Stimulated activated CD4-positive, alpha-beta T cell treated with anti-CD3 and anti-CD28 coated beads, Interleukin-2, amount 100 ng/mL, for 24 hours (primary cell): ENCODE measurements at regions not wholly inside any gene's neighbourhood (a gene's known extent, or its start where the extent isn't known, plus 50 kb on each side); places are given as distances from the start of the nearest gene placed in this dataset.
"Not testable (repeated sequence)": the region's sequence is repeated elsewhere in the genome, so short reads cannot be mapped to it uniquely, and the experiment has no call there.

ENCODE experiments used
- DNase-seq, 2 donors: peaks; one replicate each; pipeline ENCODE4 v3.0.0-alpha.2; 2020

DNA sequence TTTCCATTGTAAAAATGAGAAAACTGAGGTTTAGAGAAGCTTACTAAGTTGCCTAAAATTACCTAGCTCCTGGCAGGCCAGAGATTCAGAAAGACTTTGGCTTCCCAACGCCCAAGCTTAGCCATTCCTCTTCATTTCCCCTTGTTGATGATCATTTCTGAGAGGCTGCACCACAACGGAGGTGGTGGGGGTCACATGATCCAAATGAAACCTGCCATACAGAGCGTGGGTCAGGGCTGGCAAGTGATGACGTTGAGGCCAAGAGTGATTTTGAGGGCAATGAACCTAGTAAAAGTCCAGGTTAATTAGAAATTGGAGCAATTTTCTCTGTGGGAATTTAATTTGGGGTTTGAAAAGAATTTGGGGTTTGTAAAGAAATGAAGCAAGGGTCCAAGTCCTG is 109.9 kb downstream of the TMEM182 start:
- no peak for DNase-seq

DNA sequence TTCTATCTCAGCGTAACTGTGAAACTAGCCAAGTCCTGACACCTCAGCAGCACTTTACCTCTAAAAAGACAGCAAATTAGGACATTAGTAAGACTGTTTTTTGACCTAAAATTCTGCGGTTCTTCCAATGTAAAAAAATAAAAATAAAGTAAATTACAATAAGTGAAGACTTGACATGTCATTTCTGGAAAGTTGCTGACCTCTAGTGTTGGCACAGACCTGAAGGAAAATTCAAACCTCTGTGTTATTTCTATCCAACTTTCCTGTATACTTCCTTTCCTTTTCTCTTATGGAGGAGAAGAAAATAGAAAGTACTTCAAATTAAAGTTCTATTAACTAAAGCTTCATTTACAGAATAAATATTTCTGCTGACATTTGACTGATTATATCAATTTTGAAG is 110.6 kb downstream of the TMEM182 start:
- no peak for DNase-seq

DNA sequence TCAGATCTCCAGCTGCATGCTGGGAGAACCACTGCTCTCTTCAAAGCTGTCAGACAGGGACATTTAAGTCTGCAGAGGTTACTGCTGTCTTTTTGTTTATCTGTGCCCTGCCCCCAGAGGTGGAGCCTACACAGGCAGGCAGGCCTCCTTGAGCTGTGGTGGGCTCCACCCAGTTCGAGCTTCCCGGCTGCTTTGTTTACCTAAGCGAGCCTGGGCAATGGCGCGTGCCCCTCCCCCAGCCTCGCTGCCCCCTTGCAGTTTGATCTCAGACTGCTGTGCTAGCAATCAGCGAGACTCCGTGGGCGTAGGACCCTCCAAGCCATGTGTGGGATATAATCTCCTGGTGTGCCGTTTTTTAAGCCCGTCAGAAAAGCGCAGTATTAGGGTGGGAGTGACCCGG is 117.7 kb downstream of the TMEM182 start:
- not testable (repeated sequence) for DNase-seq

DNA sequence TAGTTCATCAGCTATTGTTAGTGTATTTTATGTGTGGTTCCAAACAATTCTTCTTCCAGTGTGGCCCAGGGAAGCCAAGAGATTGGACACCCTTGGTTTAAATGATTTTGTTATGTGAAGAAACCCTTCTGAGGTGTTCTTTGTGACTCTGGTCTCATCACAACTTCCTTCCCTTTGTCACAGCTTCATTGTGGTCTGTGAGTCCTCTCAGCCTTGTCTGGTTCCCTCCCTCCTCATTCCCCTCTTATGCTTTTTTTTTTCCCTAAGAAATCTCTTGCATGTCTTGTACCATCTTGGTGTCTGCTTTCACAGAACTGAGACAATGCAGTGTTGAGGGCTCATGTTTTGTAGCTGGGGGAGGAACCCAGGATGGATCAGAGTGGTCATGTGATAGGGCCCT is 118.9 kb downstream of the TMEM182 start:
- no peak for DNase-seq

DNA sequence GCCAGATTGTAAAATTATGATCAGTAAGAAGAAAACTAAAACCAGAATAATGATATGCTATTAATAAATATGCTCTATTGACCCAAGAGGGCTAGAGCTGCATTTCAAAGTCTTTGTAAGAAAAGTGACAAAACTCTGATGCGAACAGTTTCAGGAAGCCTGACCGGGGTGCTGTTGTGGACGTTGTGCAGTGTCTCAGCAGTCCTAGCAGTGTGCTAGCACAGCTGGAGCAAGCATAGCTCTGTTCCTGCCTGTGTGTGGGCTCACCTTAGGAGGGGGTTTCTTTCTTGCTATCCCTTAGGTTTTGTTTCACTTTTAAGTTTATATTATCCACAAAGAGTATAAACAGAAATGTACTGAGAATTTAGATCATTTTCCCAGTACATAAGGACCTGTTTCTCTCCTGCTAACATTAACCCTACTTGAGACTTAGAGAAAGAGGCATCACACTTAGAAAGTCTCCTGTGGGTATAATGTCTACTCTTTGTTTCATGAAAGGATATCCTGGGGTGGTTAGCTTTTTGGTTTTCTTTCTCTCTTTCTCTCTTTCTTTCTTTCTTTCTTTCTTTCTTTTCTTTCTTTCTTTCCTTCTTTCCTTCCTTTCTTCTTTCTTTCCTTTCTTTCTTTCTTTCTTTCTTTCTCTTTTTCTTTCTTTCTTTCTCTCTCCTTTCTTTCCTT is 124.5 kb downstream of the TMEM182 start:
- DNase-seq = no peak

DNA sequence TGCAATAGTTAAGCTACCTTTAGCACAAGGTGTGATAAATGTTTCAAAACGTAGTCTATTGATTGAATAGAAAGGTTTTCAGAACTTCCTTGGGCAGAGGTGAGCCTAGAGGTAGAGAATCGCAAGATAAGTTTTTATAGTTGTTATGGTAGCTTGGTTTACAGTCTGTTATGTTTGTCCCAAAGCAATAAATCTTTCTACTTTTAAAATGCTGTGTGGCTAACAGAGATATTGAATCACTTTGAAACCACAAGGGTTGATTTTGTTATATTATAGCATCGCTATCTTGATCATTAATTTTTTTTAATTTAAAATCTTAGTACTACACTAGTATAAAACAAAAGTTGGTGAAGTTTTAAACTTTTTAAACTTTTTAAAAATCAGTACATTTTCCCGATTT is 126.7 kb downstream of the TMEM182 start:
- no peak for DNase-seq

DNA sequence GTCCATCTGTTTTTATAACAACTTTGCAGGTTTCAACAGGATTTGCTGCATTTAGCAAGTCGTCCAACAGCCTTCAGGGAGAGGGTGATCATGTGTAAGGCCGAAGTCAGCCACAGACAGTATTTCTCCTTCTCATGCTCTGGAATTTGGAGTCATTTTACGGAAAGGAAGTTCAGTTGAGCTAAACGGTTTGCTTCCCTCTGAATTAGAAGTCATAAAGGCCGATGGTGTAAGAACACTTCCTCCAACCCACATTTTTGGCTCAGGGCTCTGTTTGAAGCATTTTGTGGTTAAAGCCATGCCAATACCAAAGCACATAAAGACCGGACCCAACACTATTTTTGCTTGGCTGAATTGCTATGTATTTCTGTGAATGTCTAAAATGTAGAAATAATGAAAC is 129.5 kb downstream of the TMEM182 start:
- DNase-seq = no peak

DNA sequence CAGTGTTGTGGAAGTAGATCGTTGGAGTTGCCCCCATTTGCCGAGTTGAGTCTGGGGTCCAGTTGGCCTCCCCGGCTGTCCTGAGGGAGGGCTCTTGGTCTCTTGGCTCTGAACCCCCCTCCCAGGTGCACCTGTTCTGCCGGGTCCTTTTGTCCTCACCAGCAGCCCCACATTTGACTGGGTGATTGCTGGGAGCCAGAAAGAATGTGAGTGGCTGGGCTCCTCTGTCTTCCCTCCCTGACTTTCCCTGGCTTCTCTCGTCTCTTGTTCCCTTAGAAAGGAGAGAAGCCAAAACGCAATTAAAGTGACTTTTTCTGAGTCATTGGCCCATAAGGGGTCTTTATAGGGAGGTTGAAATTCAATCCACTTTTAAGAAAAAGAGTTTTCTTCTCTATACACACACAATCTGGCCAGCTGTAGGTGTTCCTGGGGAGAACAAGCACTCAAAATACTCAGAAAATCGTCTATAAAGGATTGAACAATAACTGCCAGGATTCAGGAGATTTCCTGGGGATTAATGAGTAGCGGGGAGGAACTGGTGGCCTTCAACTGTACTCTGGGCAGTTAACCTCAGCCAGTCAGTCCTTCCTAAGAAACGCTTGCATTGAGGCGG is 131.0 kb downstream of the TMEM182 start:
- no peak for DNase-seq

DNA sequence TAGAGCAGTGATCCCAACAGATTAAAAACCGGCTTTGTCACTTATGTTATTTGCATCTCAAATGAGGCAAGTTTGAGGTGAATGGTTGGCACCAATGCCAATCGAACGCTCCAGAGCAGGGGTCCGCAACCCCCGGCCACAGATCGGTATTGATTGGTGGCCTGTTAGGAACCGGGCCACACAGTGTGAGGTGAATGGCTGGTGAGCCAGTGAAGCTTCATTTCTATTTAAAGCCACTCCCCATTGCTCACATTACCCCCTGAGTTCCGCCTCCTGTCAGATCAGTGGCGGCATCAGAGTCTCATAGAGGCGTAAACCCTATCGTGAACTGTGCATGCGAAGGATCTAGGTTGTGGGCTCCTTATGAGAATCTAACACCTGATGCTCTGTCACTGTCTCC is 132.0 kb downstream of the TMEM182 start:
- no peak for DNase-seq

DNA sequence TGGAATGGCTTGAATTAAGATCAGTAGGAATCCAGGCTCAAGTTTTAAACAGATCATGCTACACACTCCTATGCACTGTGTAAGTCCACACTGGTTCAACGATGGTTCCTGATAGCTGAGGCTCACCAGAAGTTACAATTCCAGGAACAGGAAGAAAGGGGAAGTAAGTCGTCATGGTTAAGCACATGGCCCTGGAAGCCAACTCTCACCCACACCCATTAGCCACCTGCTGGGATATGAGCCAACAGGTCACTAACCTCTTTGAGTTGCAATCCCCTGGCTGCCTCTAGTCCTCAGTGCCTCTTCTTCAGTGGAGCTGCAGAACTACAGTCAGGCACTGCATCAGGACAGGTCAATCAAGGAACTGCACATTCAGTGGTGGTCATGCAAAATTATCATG is 133.5 kb downstream of the TMEM182 start:
- DNase-seq = no peak

DNA sequence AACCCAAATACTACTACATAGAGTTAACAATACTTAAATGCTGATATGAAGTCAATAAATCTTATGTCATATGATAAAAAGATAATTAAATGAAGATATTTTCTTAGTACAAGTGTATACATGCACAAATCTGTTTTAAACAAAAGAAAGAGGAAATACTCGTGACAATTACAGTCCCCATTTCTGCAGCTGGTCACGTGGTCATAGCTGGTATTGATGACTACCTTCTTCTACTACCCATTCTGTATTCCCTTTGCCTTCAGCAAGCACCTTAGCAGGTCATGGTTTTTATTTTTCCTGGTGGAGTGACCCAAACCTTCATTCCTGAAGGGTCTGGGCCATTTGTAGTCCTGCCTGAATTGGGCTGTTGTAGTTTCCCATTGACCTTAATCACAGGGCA is 147.4 kb downstream of the TMEM182 start:
- not testable (repeated sequence) for DNase-seq

DNA sequence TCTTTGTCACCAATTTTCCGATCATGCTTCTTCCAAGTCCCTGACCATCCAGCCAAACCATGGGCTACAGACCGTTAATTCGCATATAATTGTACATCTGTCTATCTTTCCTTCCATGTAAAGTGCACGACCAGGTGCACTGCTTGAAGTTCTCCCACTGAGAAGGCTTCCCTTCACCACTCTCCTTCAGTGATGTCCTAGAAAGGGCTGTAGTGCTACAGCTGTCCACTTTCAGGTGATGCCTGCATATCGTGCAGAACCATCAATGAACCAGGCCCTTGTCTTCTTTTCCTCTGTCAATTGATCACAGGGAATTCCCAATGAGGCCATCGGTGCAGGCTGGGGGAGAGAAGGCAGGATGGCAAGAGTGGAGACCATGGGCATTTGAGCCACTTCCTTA is 148.9 kb downstream of the TMEM182 start:
- DNase-seq = no peak

DNA sequence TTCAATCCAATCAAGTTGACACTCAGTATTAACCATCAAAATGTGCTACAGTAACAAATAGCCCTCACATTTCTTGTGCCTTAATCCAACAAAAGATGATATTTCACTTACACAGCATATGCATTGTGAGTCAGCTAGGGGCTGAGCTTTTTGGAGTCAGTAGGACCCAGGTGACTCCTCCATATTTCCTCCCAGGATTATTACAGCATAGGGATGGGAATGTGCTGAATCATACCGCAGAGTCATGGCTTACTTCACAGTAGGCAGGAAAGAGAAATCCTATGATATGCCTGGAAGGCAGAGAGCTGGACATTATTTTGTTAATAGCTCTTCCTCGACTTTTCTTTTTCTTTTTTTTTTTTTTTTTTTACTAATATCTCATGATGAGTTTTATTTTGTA is 153.3 kb downstream of the TMEM182 start:
- DNase-seq = no peak

DNA sequence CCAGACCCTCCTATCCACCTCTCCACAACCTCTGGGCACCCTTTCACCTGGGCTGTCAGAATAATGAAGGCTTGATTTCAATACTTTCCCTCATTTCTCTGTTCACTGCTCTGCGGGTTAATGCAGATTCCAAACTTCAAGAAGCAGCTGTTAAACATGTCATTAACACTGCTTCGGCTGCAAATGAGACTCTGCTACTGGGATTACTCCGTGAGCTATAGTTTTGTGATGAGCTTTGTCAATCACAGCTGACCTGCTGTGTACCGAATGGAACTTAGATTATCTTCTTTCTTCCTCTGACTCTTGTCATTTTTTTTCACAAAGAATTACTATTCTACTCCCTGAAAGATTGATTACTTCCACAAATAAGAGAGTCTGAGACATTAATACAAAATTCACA is 160.5 kb downstream of the TMEM182 start:
- no peak for DNase-seq

DNA sequence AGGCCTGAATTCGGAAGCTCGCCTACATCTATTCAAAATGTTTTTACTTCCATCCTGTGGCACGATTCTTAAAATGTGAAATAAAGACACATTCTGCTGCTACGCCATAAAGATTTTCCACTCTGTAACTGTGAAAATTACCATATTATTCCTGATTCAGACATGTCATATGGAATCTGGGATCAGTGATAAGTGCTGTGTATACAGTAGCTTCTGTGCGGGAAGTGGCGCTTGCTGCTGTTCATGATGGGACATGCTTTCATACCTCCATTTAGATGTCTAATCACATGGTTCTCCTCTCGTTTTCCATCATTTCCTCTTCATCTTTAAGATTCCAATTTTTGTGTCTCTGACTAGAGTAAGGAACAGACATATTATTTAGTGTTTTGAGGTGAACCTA is 163.2 kb downstream of the TMEM182 start:
- DNase-seq = no peak

DNA sequence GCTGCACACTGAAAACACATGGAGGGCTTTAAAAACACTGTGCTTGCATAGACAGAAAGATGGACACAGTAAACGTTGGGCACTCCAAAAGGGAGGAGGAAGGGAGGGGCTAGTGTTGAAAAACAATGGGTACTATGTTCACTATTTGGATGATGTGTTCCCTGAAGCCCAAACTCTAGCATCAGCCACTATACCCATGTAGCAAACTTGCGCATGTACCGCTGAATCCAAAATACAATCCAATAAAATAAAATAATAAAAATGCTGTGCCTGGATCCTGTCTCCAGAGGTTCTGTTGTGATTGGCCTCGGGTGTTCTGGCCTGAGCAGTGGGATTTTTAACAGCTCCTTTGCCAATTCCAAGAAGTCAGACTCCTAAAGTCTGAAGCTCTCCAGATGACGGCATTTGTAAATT is 166.0 kb downstream of the TMEM182 start:
- DNase-seq = no peak

DNA sequence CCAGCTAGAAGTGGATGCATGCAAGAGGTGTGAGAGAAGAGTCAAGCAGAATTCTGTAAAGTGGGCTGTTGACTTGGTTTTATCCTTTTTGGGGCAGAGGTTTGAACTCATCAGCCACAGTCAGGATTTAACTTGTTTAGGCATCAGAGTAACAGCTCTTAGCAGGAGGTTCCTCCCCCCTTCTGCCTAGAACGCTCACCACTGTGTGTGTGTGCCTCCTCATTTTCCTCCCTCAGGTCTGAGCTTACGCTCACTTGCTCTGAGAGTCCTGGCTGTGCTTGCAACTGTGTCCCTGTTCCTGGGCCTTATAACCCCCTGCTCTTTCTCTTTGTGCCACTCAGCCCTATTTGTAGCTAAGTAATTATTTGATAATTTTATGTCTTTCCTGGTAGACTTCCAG is 167.9 kb downstream of the TMEM182 start:
- no peak for DNase-seq

DNA sequence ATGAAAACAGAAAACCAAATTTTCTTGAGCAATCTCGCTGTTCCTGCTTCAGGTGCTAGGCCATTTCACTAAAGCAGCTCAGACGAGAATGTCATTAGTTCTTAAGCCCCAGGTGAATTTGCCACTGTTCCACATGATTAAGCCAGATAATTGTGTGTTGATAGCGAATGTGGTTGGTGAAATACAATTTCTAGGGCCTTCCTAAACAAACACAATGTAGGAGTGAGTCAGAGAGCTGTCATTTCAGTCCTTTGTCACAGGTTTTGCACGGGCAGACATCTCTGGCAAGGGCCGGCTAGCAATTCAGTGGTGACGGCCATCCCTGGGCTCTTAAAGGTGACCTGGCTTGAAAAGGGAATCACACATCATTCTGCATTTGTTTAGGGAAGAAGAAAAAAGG is 170.7 kb downstream of the TMEM182 start:
- DNase-seq = no peak

DNA sequence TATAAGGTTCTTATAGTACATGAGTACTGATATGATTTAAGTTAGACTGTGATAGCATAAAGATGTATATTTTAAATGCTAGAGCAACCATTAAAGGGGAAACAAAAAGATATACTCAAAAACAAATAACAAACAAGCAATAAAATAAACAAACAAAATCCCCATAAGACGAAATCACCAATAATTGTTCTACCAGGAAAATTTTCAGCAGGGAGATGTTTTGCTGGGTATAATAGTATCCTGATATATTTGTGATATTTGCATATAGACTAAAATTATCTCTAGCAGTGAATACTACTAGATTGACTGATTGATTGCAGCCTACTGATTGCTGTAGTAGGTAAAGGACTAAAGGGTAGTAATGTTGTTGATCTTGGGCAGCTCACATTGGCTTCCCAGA is 177.4 kb downstream of the TMEM182 start:
- no peak for DNase-seq

DNA sequence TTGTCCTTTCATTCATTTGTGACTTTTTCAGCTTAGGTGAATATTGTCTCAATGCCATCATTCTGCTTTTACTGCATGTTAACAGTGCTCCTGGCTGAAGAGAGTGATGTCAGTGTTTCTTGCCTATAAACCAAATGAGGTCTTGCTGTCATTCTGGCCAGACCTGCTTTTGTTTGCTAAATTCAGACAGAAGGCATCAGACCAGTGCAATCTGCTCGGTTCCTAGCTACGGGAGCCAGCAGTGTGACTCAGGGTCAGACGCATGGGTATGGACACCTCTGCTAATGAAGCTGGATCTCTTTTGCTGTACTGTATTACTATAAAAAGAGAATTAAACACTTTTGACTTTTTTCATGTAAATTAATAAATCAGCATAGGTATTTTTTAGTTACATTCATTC is 178.9 kb downstream of the TMEM182 start:
- DNase-seq = no peak

DNA sequence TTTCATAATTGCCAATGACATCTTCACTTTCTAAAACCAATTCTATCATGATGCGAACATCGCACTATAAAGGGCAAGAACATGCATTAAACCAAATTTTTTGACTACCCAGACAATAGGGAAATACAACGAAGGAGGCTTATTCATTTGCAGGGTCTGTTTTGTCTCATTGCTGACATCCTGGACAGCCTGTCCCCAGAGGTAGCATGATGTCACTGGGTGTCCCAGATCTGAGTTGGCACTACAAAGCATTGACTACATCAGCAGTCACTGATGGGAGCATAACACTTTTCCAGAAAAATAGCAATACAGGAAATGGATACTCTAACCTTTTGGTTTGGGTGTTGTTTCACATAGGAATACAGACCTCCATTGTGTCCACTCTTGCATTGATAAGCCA is 180.3 kb downstream of the TMEM182 start:
- DNase-seq = no peak

DNA sequence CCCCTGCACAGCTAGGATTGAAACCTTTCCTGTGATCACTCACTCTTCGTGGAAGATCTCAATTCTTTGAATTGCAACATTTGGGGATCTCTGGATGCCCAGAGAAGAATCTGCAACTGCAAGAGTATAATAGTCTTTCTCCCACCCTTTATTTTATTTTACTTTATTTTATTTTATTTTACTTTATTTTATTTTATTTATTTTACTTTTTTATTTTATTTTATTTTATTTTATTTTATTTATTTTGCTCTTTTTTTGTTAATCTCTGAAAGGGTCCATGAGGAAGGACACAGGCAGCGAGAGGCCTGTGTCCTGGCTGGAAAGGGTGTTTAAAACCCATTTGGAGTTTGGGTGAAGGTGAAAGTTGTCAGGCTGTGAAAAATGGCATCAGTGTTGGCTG is 181.4 kb downstream of the TMEM182 start:
- no peak for DNase-seq

DNA sequence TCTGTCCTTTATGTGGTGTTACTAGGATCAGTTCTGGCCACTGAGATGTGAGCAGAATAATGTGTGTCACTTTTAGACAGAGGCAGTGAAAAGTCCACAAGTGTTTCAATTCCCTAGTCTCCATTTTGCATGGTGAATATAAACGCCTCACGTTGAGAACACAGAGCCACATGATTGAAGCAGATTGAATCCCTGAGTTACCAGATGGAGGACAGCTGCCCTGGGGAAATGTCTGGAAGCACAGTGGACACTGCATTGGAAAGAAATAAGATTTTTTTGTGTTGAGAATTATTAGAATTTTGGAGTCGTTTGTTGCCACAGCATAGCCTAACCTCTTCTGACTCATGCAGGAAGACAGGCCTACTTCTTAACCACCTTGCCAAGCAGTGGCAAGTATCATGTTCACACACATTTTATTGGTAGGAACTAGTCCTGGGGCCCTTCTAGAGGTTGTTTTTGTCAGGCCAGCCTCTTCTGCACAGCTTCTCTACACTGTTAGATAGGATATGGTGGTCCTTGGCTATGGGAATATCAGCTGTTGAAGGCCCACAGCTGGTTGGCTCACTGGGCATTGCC is 188.6 kb downstream of the TMEM182 start:
- no peak for DNase-seq

DNA sequence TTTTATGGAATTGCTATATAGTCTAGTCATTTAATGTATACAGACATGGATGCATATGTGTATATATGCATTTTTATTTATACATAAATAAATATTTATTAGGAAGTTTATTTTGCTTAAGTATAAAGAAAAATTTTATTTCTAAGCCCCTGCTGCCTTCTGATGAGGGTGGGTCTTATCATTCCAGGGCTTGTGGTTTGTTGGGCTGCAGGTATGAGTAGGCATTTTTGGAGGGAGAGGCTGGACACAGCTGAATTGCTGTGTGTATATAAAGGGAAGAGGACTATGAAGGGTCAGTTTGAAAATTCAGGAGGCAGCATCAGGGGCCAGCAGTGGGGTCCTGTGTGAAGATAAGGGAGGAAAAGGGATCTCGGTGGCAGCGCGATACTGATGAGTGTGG is 189.4 kb downstream of the TMEM182 start:
- DNase-seq = no peak

DNA sequence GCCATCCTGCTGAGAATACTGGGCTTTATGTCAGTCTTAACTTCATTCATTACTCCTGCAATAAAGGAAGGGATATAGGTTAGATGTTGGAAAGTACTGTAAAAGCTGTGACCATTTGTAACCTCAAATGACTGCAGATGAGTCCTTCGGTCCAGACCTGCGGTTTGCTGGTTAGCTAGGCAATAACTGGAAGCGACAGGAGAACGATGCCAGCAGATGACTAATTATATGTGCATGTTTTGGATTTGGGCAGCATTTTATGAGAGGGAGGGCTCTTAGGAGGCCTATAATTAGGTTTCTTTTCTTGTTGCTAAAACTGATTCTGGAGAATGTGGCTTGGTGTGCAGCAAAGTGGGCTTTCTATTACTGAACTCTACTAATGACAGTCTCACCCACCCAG is 205.6 kb downstream of the TMEM182 start:
- no peak for DNase-seq
